Skeletal muscle cell (primary cell): ENCODE measurements at regions not wholly inside any gene's neighbourhood (a gene's known extent, or its start where the extent isn't known, plus 50 kb on each side); places are given as distances from the start of the nearest gene placed in this dataset.
A peak's percentile ranks its signal among the peaks of the same experiment; 100 is the strongest.
"Not testable (repeated sequence)": the region's sequence is repeated elsewhere in the genome, so short reads cannot be mapped to it uniquely, and the experiment has no call there.

Experiments
- DNase-seq: peaks from one replicate; pipeline ENCODE4 v3.0.0-alpha.2; 2010; ENCODE audit warnings: low read depth
- H3K4me3 ChIP-seq: 2 replicates; pipeline ENCODE4 v1.5.1; 2011; ENCODE audit warnings: low read depth, mild to moderate bottlenecking, control low read depth, low read length, moderate library complexity

DNA sequence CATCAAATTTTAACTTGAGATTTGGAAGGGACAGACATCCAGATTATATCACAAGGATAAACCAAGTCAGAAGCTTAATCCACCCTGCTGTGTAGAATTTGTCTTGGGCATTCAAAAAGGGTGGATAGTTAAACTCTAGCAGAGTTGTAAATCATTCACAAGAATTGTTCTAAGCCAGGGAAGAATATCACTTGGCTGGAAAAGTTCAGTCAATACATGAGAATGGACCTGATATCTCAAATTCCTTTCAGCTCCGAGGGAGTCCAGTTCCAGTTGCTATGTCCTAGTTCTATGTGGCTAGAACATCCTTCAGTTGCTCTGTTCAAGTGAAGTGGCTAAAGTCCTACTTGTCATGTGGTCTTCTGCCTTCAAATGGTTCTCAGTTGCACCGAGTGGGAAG lies 351.8 kb upstream of the JARID2 start:
- H3K4me3 ChIP-seq, result no peak overlapping the region
- no peak for DNase-seq

DNA sequence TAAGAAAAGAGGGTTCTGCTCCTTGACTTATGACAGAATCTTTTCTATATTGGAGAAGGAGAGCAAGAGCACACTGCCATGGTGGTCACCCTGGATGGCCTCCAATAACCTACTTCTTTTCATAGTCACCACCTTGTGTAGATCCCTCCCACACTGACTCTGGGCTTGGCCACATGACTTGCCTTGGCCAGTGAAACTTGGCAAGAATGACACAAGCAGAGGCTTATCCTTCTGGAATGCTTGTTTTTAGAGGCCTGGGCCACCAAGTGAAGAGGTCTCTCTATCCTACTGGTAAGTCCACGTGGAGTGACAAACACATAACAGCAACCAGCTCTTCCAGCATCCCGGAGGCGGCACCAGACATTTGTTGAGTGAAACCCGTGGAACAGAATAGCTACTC lies 349.4 kb upstream of the JARID2 start:
- no peak overlapping the region for H3K4me3 ChIP-seq
- no peak for DNase-seq

DNA sequence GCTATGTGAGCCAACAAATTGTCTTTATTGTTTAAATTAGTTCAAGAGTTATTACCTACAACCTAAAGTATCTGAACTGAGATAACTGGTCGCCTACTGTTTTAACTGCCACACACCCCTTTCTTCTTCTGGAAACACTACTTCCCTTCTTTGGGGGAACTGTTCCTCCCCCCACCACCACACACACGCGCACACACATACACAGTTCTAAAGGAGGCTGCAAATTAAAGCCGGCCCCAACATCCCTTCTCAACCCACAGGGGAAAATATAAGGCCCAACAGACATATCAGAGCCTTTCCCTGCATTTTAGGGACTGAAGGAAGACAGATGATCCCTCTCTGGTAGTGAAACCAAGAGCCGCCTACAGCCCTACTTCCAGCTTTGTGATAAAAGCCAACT lies 348.0 kb upstream of the JARID2 start:
- H3K4me3 ChIP-seq, result no peak overlapping the region
- DNase-seq, result no peak

DNA sequence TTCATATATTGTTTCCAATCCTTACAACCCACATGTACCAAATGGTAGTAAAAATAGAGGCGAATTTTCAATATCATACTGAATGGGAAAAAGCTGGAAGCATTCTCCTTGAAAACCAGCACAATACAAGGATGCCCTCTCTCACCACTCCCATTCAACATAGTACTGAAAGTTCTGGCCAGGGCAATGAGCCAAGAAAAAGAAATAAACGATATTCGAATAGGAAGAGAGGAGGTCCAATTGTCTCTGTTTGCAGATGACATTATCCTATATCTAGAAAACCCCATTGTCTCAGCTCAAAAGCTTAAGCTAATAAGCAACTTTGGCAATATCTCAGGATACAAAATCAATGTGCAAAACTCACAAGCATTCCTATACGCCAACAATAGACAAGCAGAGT lies 346.4 kb upstream of the JARID2 start:
- not testable (repeated sequence) for DNase-seq, H3K4me3 ChIP-seq

DNA sequence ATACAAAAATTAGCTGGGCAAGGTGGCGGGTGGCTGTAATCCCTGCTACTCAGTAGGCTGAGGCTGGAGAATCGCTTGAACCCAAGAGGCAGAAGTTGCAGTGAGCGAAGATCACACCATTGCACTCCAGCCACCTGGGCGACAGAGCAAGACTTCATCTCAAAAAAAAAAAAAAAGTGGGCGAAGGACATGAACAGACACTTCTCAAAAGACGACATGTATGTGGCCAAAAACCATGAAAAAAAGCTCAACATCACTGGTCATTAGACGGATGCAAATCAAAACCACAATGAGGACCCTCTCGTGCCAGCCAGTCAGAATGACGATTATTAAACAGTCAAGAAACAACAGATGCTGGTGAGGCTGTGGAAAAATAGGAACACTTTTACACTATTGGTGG lies 344.9 kb upstream of the JARID2 start:
- DNase-seq, result no peak
- no peak overlapping the region for H3K4me3 ChIP-seq

DNA sequence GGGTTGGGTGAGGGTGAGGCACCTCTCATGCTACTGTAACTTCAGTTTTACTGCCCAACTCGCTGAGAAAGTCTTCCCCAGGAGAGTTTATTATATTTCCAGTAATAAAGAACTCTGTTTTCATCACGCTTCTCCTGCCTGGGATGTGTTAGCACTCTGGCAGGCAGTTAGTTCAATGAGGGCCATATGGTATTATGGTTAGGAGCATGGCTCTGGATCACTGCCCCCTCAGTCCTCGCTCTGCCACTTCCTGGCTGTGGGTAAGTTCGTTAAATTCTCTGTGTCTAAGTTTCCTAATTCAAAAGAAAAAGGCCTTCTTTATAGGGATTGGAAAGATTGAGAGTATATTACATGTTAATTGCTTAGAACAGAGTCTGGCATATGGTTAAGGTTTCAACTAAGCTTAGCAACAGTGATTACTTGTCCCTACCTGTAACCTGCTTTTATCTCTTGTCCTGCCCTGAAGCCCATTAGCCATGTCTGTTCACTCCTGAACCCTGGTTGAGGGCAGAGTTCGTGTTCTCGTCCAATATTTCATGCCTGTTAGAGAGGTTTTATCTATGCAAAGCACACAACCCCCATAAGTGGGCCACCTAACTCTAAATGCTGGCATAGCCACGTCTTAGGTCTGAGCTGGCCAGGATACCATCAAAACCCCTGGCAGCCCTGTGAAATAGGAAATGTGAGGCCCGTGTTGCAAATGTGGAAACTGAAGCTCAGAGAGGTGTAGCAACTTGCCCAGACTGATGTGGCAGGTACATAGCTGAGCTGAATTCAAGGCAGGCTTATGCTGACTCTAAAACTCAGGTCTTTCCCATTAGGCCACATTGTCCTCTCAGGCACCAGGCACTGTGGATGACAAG lies 342.5 kb upstream of the JARID2 start:
- H3K4me3 ChIP-seq, result no peak overlapping the region
- DNase-seq, result no peak

DNA sequence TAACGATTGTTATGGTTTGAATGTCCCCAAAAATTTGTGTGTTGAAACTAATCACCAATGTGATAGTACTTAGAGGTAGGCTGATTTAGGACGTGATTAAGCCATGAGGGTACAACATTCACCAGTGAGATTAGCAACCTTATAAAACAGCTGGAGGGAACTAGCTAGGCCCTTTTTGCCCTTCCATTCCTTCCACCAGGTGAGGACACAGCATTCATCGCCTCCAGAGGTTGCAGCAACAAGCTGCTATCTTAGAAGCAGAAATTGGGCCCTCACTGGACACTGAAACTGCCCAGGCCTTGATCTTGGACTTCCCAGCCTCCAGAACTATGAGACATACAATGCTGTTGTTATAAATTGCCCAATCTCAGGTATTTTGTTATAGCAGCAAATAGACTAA lies 340.7 kb upstream of the JARID2 start:
- no peak for DNase-seq
- H3K4me3 ChIP-seq, result no peak overlapping the region

DNA sequence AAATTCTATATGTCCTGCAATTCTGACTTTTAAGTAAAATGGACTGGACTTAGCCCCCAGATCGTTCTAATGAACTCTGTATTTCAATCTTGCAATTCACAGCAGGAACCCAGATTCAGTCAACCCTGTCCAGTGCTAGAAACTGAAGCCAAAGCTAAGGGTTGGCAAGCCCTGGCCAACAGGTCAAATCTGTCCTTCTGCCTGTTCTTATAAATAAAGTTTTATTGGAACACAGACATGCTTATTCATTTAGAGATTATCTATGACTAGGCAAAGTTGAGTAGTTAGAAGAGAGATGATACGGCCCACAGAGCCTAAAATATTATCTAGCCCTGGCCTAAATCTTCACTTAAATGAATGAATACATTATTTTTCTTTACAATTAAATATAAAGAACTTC lies 339.2 kb upstream of the JARID2 start:
- DNase-seq, result no peak
- H3K4me3 ChIP-seq, result no peak overlapping the region

DNA sequence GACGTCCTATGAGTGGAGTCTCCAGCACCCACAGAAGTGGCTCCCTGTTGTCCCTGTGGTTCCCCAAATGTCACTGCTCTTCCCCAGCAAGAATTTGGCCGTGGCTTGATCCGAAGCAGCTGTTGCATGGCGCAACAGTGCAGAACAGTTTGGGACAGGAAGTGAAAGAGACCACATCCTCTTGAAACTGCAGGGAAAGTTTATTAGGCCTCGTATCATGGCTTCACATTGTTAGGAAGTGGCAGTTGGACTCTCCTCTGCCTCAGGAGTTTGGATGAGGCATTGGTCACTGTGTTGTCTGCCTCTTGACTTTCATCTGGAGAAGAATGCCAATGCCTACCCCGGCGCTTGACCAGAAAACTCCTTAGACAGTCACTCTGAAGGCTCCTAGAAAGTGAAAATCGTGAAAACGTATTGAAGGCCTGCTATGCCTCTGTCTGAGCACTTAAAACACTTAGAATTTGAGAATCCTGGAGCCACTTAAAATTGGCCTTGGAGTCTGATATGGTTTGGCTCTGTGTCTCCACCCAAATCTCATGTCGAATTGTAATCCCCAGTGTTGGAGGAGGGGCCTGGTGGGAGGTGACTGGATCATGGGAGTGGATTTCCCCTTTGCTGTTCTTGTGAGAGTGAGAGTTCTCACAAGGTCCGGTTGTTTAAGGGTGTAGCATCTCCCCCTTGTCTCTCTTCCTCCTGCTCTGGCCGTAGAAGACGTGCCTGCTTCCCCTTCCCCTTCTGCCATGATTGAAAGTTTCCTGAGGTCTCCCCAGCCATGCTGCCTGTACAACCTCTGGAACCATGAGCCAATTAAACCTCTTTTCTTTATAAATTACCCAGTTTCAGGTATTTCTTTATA lies 334.9 kb upstream of the JARID2 start:
- H3K4me3 ChIP-seq, result no peak overlapping the region
- no peak for DNase-seq

DNA sequence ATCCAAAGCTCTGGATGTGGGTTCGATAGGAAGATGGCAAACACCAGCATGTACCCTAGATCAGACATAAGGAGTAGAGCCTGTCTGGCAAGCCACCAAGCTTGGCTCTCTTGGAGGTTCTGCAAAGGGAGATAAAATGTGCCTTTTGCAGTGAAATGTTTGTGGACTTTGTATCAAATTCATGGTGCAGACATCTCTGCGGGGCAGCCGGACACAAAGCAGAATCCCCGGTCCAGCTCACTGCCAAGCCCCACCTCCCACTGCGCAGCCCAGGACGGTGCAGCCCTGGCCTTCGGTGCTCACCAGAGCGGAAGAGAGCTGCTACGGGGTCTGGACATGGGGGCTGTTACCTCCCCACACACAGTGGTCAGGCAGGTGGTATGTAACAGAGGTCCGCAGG lies 333.6 kb upstream of the JARID2 start:
- no peak overlapping the region for H3K4me3 ChIP-seq
- DNase-seq, result no peak

DNA sequence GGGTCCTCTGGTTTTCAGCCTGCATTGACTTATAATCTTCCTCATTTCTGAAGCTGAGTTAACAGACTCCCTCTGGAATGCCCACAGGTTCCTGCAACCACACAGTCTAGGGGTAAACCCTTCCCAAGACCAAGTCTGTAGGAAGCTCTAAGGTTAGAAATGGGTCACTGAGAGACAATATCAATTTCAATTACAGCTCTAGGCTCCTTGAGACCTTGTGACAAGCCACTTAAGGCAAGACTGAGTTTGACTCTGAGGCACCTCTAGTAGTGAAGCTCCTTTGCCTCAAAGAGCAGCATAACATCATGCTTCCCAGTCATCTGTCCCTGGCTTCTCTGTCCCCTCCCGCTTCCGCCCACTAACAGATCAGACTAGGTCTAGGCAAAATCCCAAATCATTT lies 333.2 kb upstream of the JARID2 start:
- H3K4me3 ChIP-seq, result no peak overlapping the region
- no peak for DNase-seq

DNA sequence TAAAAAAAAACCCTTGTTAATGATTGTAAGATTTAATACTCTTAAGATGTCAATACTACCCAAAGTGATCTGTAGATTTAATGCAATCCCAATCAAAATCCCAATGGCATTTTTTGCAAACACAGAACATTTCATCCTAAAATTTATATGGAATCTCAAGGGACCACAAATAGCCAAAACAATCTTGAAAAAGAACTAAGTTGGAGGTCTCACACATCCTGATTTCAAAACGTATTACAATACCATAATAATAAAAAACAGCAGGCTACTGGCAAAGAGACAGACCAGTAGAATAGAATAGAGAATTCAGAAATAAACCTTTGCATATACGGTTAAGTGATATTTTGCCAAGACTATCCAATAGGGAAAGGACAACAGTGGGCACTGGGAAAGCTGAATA lies 331.9 kb upstream of the JARID2 start:
- no peak overlapping the region for H3K4me3 ChIP-seq
- no peak for DNase-seq

DNA sequence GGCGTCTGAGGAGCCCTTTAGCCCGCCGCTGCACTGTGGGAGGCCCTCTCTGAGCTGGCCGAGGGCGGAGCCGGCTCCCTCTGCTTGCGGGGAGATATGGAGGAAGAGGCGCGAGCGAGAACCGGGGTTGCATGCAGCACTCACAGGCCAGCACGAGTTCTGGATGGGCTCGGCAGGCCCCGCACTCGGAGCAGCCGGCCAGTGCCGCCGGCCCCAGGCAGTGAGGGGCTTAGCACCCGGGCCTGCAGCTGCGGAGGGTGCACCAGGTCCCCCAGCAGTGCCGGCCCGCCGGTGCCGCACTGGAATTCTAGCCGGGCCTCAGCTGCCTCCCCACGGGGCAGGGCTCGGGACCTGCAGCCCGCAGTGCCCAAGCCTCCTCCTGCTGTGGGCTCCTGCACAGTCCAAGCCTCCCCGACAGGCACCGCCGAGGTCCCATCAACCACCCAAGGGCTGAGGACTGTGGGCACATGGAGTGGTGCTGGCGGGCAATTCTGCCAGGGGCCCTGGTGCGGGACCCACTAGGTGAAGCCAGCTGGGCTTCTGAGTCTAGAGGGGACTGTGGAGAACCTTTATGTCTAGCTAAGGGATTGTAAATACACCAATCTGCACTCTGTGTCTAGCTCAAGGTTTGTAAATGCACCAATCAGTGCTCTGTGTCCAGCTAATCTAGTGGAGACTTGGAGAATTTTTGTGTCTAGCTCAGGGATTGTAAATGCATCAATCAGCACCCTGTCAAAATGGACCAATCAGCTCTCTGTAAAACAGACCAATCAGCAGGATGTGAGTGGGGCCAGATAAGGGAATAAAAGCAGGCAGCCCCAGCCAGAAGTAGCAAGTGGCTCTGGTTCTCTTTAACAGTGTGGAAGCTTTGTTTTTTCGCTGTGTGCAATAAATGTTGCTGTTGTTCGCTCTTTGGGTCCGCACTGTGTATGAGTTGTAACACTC lies 329.7 kb upstream of the JARID2 start:
- no peak overlapping the region for H3K4me3 ChIP-seq
- DNase-seq, result no peak

DNA sequence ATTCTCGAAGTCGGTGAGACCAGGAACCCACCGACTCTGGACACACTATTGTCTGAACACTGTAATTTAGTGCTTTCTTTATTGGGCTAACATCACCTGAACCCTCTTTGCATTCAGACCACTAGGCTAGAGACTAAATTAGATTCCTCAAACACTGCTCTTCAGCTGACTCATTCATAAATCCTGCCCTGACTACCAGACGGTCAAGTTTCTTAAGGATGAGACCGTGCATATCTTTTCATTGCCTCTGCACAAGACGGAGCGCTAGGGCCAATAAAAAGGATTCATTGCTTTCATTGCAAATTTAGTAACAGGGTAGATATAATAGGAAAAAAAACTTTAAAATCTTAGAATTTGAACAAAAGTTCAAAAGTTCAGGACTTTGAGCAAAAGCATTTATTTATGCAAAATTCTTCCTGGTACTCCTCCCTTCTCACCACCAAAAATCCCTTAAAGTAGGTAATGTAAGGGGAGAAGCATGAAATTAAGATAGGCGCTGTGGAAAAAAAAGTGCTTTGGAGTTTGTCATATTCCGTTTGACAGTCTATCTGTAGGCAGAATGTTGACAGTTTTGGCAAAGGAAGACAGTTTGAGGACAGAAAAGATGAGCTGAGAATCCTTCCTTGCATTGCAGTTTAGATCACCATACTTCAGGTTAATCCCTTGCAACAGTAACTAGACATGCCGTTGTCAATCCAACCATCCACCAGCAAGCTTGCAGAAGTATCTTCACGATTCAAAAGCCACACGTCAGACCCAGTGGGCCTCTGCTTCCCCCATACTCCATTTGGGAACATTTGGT lies 328.6 kb upstream of the JARID2 start:
- no peak overlapping the region for H3K4me3 ChIP-seq

DNA sequence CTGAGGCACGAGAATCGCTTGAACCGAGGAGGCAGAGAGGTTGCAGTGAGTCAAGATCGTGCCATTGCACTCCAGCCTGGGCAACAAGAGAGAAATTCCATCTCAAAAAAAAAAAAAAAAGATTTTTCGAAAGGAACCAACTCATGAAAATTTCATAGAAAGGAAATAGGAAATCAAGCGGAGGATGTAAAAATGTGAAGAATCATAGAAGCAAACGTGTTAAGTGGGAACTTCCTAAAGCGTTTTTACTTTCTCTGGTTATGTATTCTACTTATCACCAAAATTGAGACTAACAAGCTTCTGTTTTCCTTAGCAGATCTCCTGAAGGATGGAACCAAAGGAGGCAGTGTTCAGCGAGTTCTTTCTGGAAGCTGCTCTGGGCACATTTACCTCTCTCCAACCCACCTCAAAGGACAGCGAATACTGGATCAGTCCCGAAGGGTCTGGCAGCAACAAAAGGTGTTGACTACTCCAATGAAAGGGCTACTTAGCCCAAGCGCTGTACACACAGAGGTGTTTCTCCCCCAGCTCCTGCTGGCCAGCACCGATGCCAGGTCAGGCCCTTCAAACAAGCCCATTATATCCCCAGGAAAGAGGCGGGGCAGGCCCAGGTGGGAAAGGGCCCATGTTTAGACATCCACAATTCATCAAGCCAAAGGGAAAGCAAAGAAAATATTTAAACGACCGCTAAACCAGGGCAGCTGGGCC lies 327.5 kb upstream of the JARID2 start:
- no peak overlapping the region for H3K4me3 ChIP-seq
- no peak for DNase-seq

More for the DNA sequence above, 328.6 kb upstream of the JARID2 start:
- peak; percentile 66 for DNase-seq

DNA sequence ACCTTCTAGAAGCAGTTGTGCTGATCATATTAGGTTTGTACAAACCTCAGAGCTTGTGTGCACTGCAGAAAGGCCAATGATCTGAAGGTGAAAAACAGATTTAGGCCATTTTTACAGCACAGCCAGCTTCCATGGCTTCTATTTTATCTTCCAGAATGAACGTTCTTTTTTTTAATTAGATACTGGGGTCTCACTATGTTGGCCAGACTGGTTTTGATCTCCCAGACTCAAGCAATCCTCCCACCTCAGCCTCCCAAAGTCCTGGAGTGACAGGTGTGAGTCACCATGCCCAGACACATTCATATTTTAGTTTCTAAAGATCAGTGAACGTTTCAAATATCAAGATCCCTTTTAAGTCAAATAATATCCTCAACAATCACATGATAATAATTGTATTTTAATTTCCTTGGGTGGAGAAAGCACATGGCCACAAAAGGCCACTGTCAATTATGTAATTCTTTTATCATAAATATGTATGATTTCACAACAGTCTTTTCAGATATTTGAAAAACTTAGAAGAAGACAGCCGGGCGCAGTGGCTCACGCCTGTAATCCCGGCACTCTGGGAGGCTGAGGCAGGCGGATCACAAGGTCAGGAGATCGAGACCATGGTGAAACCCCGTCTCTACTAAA lies 326.7 kb upstream of the JARID2 start:
- DNase-seq, result no peak
- no peak overlapping the region for H3K4me3 ChIP-seq

DNA sequence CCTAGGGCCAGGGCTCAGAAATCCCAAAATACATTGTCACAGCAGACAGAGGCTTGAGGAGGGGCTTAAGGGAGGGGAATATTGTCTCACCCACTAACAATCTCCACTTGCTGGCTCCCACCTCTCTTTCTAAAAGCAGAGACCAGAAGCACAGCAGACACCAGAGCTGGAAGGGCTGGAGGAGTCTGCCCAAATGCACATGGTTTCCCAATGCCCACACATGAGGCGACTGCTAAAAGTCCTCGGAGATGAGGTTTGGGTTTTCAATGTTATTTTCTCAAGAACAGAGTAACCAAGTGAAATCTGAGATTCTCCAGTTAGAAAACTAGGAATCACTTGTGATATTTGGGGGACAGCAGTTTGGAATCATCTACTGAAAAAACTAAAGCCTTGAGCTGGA lies 325.6 kb upstream of the JARID2 start:
- no peak for DNase-seq
- H3K4me3 ChIP-seq, result no peak overlapping the region

DNA sequence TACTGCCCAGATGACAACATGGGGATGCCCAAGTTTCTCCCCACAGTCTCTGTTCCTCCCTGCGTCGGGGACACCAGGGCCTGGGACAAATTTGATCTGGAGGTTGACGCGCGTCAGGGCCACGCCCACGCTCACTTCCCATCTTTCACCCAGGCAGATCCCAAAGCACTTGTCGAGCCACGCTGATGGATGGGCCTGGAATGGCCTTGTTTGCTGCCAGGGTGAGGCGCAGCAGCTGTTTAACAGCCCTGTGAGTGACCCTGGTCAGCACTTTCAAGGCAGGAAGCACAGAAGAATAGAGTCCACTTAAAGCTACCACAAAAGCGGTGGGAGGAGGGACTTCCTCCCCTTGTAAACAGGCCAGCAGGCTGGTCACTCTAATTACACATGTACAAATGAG lies 324.7 kb upstream of the JARID2 start:
- DNase-seq, result no peak
- no peak overlapping the region for H3K4me3 ChIP-seq
